HG02610 (cell line): ENCODE measurements at regions not wholly inside any gene's neighbourhood (a gene's known extent, or its start where the extent isn't known, plus 50 kb on each side); places are given as distances from the start of the nearest gene placed in this dataset.

ENCODE experiments used
- ATAC-seq: cut with Tn5 transposase; IDR thresholded peaks from one replicate; pipeline ENCODE4 v1.9.1; 2021; ENCODE audit warnings: mild to moderate bottlenecking, moderate library complexity; ENCODE audit not compliant: unreplicated experiment

DNA sequence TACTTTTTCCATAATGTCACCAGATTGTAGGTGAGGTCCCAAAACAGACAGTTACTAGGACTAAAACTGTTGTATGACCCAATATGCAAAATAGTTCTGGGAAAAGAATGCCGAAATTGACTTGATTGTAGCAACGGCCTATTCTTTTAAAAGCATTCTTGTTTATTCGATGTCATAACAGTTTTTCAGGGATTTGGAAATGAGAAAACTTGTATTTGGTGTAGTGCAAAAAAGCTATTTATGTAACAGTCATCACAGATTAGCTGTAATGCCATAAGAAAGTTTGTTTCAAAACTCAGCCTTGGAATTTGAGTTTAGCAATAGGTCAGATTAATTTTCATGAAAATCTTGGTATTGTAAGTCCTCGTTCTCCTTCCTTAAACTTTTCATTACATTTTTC lies 69.2 kb upstream of the DIAPH2 start:
- ATAC-seq = no peak

DNA sequence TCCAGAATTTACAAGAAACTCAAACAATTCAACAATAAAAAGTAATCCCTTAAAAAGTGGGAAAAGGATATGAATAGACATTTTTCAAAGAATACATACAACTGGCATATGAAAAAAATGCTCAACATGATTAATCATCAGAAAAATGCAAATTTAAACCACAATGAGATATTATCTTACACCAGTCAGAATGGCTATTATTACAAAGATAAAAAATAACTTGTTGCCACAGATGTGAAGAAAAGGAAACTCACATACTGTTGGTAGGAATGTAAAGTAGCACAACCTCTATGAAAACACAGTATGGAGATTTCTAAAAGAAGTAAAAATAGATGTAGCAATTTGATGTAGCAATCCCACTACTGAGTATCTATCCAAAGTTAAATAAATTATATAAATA lies 65.1 kb upstream of the DIAPH2 start:
- no peak for ATAC-seq

DNA sequence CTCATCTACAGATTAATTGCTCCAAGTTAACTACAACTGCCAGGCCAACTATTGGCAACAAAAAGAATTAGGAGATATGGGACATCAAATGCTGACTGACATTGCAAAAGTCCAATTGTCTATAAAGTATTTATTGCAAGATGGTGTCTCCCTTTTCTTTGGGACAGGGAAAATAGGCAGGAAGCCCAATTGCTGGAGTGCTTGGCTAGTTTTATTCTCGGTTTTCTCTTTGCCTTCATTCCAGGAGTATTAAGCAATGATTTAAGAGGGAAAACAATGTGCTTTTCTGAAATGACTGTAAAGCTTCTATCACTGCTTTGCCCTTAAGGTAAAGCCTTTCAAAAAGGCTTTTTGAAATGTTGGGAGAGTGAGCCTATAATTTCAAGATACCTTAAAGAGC lies 62.8 kb upstream of the DIAPH2 start:
- ATAC-seq = no peak
